Prostate gland (tissue), 2 donors: ENCODE measurements at regions not wholly inside any gene's neighbourhood (a gene's known extent, or its start where the extent isn't known, plus 50 kb on each side); places are given as distances from the start of the nearest gene placed in this dataset.
A peak's percentile ranks its signal among the peaks of the same experiment; 100 is the strongest.

ENCODE experiments used
- DNase-seq: peaks from one replicate; pipeline ENCODE4 v3.0.0-alpha.2; 2019; ENCODE audit warnings: low spot score
- H3K27ac ChIP-seq, 2 donors: fragments of 200-600 bp; sonication (generic); 2 replicates each; pipeline ENCODE4 v1.5.1; 2017 to 2019
- H3K27me3 ChIP-seq: fragments of 200-600 bp; sonication (generic); replicated peaks from 2 replicates; pipeline ENCODE4 v1.5.1; 2019; ENCODE audit not compliant: insufficient read depth
- H3K36me3 ChIP-seq, 2 donors: fragments of 200-600 bp; sonication (generic); 1 replicate in 1 of 2; 2 replicates in 1 of 2; pipeline versions ENCODE4 v1.5.1 to v1.8.1; 2017 to 2019
- H3K4me1 ChIP-seq: fragments of 200-600 bp; sonication (generic); replicated peaks from 2 replicates; pipeline ENCODE4 v1.5.1; 2019
- H3K4me3 ChIP-seq, 2 donors: fragments of 200-600 bp; sonication (generic); 2 replicates each; pipeline ENCODE4 v1.5.1; 2017 to 2019
- H3K9me3 ChIP-seq: fragments of 200-600 bp; sonication (generic); 2 replicates; pipeline ENCODE4 v1.5.1; 2017
- CTCF ChIP-seq, 4 experiments: fragments of 200-600 bp in 2 of 4; fragments of 450-650 bp in 2 of 4; sonication (generic) in 2 of 4; IDR thresholded peaks; 1 replicate in 3 of 4; 2 replicates in 1 of 4; pipeline ENCODE4 v1.5.1; 2016 to 2019; ENCODE audit warnings: antibody characterized with exemption in 4 of 4, mild to moderate bottlenecking in 2 of 4, moderate library complexity in 2 of 4
- POLR2A ChIP-seq: fragments of 450-650 bp; IDR thresholded peaks from one replicate; pipeline ENCODE4 v1.6.1; 2016; ENCODE audit warnings: antibody characterized with exemption, mild to moderate bottlenecking
- POLR2AphosphoS5 ChIP-seq: sonication (generic); formaldehyde crosslinking; IDR thresholded peaks from one replicate; pipeline ENCODE4 v1.6.1; 2017; ENCODE audit warnings: antibody characterized with exemption
- WGBS: methylation state at CpG from one replicate; pipeline ENCODE4 v1.1.5; 2018; 5-methylcytosine and 5-hydroxymethylcytosine counted together
- intact Hi-C: fragments of 100-400 bp; cut with DNase I; formaldehyde crosslinking; loops from one replicate; pipeline ENCODE4 v1.14.2; 2022

- Histone ChIP-seq H3K9me3 (no peaks in the 10 kb centered on the region), H3K36me3 (no peaks in the 10 kb centered on the region), H3K4me3 (no peak overlapping the region), H3K27ac (no peak overlapping the region), H3K27me3 (no peaks in the 10 kb centered on the region), H3K4me1 (no peaks in the 10 kb centered on the region)
- WGBS = 84% methylated on average over 2 of the region's 2 CpGs
- TF ChIP-seq POLR2AphosphoS5 (no peak), CTCF (IDR thresholded peaks at IDR 0.05) (no peak), POLR2A (no peak)
- no peak for DNase-seq
- intact Hi-C loops = no loop called here
These were observed 55.1 kb upstream of the SLC4A4 start for GRCh38 chr4:71283642-71284257.

GRCh38 chr4:71287305-71287704 lies 51.5 kb upstream of the SLC4A4 start:
- Histone ChIP-seq H3K36me3 (no peaks in the 10 kb centered on the region), H3K27me3 (no peaks in the 10 kb centered on the region), H3K4me1 (no peaks in the 10 kb centered on the region), H3K9me3 (no peaks in the 10 kb centered on the region), H3K27ac (no peak overlapping the region), H3K4me3 (no peak overlapping the region)
- 61% methylated on average over 2 of the region's 2 CpGs for WGBS
- DNase-seq = no peak
- intact Hi-C loops = no loop called here
- TF ChIP-seq CTCF (IDR thresholded peaks at IDR 0.05) = no peak
- peak; percentile 51 for TF ChIP-seq POLR2AphosphoS5

GRCh38 chr4:71288875-71289274 lies 49.9 kb upstream of the SLC4A4 start:
- no peak for DNase-seq
- TF ChIP-seq POLR2A (no peak), CTCF (IDR thresholded peaks at IDR 0.05) (no peak), POLR2AphosphoS5 (no peak)
- no peaks in the 10 kb centered on the region for H3K36me3 ChIP-seq
- H3K4me3 ChIP-seq = no peak overlapping the region
- H3K4me1 ChIP-seq = no peaks in the 10 kb centered on the region
- no peak overlapping the region for H3K27ac ChIP-seq
- no peaks in the 10 kb centered on the region for H3K27me3 ChIP-seq
- intact Hi-C loops = no loop called here
- H3K9me3 ChIP-seq = no peaks in the 10 kb centered on the region
